ENCODE measurements at regions not wholly inside any gene's neighbourhood (a gene's known extent, or its start where the extent isn't known, plus 50 kb on each side); places are given as distances from the start of the nearest gene placed in this dataset.

DNA sequence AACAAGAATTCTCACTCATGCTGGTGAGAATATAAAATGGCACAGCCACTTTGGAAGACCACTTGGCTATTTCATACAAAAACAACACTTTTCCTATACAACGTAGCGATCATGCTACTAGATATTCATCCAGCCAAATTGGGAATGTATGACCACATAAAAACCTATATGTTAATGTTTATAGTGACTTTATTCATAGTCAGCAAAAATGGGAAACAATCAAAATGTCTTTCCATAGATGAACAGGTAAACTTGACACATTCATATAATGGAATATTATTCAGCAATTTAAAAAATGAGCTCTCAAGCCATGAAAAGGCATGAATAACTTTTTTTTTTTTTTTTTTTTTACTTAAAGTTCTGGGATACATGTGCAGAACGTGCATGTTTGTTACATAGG is 445.2 kb downstream of the ZBBX start:
- TF ChIP-seq, protein P1, sequence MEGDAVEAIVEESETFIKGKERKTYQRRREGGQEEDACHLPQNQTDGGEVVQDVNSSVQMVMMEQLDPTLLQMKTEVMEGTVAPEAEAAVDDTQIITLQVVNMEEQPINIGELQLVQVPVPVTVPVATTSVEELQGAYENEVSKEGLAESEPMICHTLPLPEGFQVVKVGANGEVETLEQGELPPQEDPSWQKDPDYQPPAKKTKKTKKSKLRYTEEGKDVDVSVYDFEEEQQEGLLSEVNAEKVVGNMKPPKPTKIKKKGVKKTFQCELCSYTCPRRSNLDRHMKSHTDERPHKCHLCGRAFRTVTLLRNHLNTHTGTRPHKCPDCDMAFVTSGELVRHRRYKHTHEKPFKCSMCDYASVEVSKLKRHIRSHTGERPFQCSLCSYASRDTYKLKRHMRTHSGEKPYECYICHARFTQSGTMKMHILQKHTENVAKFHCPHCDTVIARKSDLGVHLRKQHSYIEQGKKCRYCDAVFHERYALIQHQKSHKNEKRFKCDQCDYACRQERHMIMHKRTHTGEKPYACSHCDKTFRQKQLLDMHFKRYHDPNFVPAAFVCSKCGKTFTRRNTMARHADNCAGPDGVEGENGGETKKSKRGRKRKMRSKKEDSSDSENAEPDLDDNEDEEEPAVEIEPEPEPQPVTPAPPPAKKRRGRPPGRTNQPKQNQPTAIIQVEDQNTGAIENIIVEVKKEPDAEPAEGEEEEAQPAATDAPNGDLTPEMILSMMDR (IDR thresholded peaks at IDR 0.05 in 4 of 5, conservative IDR thresholded peaks at IDR 0.05 in 1 of 5): no peak
- no peak for TF ChIP-seq POLR2A (IDR thresholded peaks at IDR 0.05)

Data from gastrocnemius medialis (tissue), 4 donors.